Gastroesophageal sphincter (tissue), 4 donors: ENCODE measurements at regions not wholly inside any gene's neighbourhood (a gene's known extent, or its start where the extent isn't known, plus 50 kb on each side); places are given as distances from the start of the nearest gene placed in this dataset.
"Not testable (repeated sequence)": the region's sequence is repeated elsewhere in the genome, so short reads cannot be mapped to it uniquely, and the experiment has no call there.

Source experiments
- ATAC-seq: fragments of 150-250 bp; one replicate; pipeline ENCODE4 v1.9.1; 2016; ENCODE audit warnings: mild to moderate bottlenecking, moderate library complexity
- H3K27ac ChIP-seq, 4 donors: fragments of 200-600 bp; sonication (generic) in 3 of 4; 1 replicate in 3 of 4; 2 replicates in 1 of 4; pipeline ENCODE4 v1.5.1; 2016 to 2019
- H3K27me3 ChIP-seq: fragments of 200-600 bp; sonication (generic); one replicate; pipeline ENCODE4 v1.5.1; 2019
- H3K36me3 ChIP-seq, 2 donors: fragments of 200-600 bp; sonication (generic); one replicate each; pipeline ENCODE4 v1.5.1; 2019; ENCODE audit warnings: control low read depth in 1 of 2
- H3K4me1 ChIP-seq, 3 donors: fragments of 200-600 bp; sonication (generic); 1 replicate in 2 of 3; 2 replicates in 1 of 3; pipeline ENCODE4 v1.5.1; 2016 to 2019; ENCODE audit warnings: control low read depth in 2 of 3
- H3K4me3 ChIP-seq, 2 donors: fragments of 200-600 bp; sonication (generic); one replicate each; pipeline ENCODE4 v1.5.1; 2019; ENCODE audit warnings: mild to moderate bottlenecking in 1 of 2, moderate library complexity in 1 of 2
- H3K9me3 ChIP-seq, 3 donors: fragments of 200-600 bp; sonication (generic); one replicate each; pipeline ENCODE4 v1.5.1; 2017 to 2019; ENCODE audit warnings: control low read depth in 2 of 3
- CTCF ChIP-seq, 4 experiments: fragments of 200-600 bp in 2 of 4; fragments of 450-650 bp in 2 of 4; sonication (generic) in 1 of 4; IDR thresholded peaks; one replicate each; pipeline ENCODE4 v1.5.1; 2017 to 2019; ENCODE audit warnings: antibody characterized with exemption in 4 of 4, mild to moderate bottlenecking in 2 of 4, moderate library complexity in 2 of 4
- EP300 ChIP-seq: sonication (generic); formaldehyde crosslinking; IDR thresholded peaks from one replicate; pipeline ENCODE4 v1.6.1; 2017; ENCODE audit warnings: antibody characterized with exemption, mild to moderate bottlenecking
- POLR2A ChIP-seq, 2 donors: fragments of 450-650 bp; IDR thresholded peaks; one replicate each; pipeline ENCODE4 v1.6.1; 2017; ENCODE audit warnings: antibody characterized with exemption in 2 of 2, mild to moderate bottlenecking in 2 of 2, moderate library complexity in 1 of 2
- POLR2AphosphoS5 ChIP-seq: sonication (generic); formaldehyde crosslinking; IDR thresholded peaks from one replicate; pipeline ENCODE4 v1.6.1; 2017; ENCODE audit warnings: antibody characterized with exemption
- WGBS, 2 donors: methylation state at CpG; one replicate each; pipeline ENCODE4 v1.1.5; 2018; ENCODE audit warnings: low coverage in 1 of 2; 5-methylcytosine and 5-hydroxymethylcytosine counted together

- H3K27ac ChIP-seq, result no peak overlapping the region
- ATAC-seq, result no peak
- TF ChIP-seq CTCF (IDR thresholded peaks at IDR 0.05) (no peak), EP300 (no peak), POLR2AphosphoS5 (no peak), POLR2A (IDR thresholded peaks at IDR 0.05) (no peak)
- H3K36me3 ChIP-seq, result no peaks in the 10 kb centered on the region
- H3K4me1 ChIP-seq, result no peaks in the 10 kb centered on the region
- no peaks in the 10 kb centered on the region for H3K9me3 ChIP-seq
- no peaks in the 10 kb centered on the region for H3K27me3 ChIP-seq
- H3K4me3 ChIP-seq, result no peak overlapping the region
These were observed 311.5 kb downstream of the REEP3 start for GRCh38 chr10:63832686-63833085.

- Histone ChIP-seq H3K4me3 (no peak overlapping the region), H3K27ac (no peak overlapping the region), H3K36me3 (no peaks in the 10 kb centered on the region), H3K27me3 (no peaks in the 10 kb centered on the region), H3K9me3 (no peaks in the 10 kb centered on the region), H3K4me1 (no peaks in the 10 kb centered on the region)
- ATAC-seq, result no peak
- 47 to 55% methylated on average over 3 to 5 of the region's 5 CpGs for WGBS, 2 donors
- no peak for TF ChIP-seq CTCF (IDR thresholded peaks at IDR 0.05)
- TF ChIP-seq POLR2A (IDR thresholded peaks at IDR 0.05), result no peak
- no peak for TF ChIP-seq EP300
- TF ChIP-seq POLR2AphosphoS5, result no peak
These were observed 312.3 kb downstream of the REEP3 start for GRCh38 chr10:63833411-63834060.

- H3K27me3 ChIP-seq, result peaks cover 8% of the 10 kb centered on the region
- no peaks in the 10 kb centered on the region for H3K9me3 ChIP-seq
- H3K4me3 ChIP-seq, result no peak overlapping the region
- H3K4me1 ChIP-seq, result no peaks in the 10 kb centered on the region
- WGBS, 2 donors, result 89 to 93% methylated on average over 3 to 4 of the region's 4 CpGs
- TF ChIP-seq CTCF (IDR thresholded peaks at IDR 0.05) (no peak), POLR2AphosphoS5 (no peak), POLR2A (IDR thresholded peaks at IDR 0.05) (no peak), EP300 (no peak)
- no peaks in the 10 kb centered on the region for H3K36me3 ChIP-seq
- no peak for ATAC-seq
- no peak overlapping the region for H3K27ac ChIP-seq
These were observed 315.7 kb downstream of the REEP3 start for GRCh38 chr10:63836666-63837442.

GRCh38 chr10:63841761-63842160, 320.6 kb downstream of the REEP3 start:
- TF ChIP-seq CTCF (IDR thresholded peaks at IDR 0.05) (no peak), POLR2AphosphoS5 (no peak), EP300 (no peak), POLR2A (IDR thresholded peaks at IDR 0.05) (no peak)
- H3K27me3 ChIP-seq, result peaks cover 8% of the 10 kb centered on the region
- no peak for ATAC-seq
- H3K36me3 ChIP-seq, result no peaks in the 10 kb centered on the region
- no peak overlapping the region for H3K27ac ChIP-seq
- H3K9me3 ChIP-seq, result no peaks in the 10 kb centered on the region
- 84 to 90% methylated on average over 4 to 5 of the region's 5 CpGs for WGBS, 2 donors
- H3K4me3 ChIP-seq, result no peak overlapping the region
- no peaks in the 10 kb centered on the region for H3K4me1 ChIP-seq

- H3K27ac ChIP-seq, result no peak overlapping the region
- TF ChIP-seq EP300, result no peak
- no peak for TF ChIP-seq CTCF (IDR thresholded peaks at IDR 0.05)
- no peak for TF ChIP-seq POLR2A (IDR thresholded peaks at IDR 0.05)
- no peak for TF ChIP-seq POLR2AphosphoS5
- no peak overlapping the region for H3K4me3 ChIP-seq
- H3K9me3 ChIP-seq, result no peaks in the 10 kb centered on the region
- H3K36me3 ChIP-seq, result no peaks in the 10 kb centered on the region
- 86% methylated on average over 2 of the region's 2 CpGs; no CpG with 5 or more reads in 1 of the 2 donors for WGBS, 2 donors
- no peaks in the 10 kb centered on the region for H3K4me1 ChIP-seq
- no peak for ATAC-seq
- H3K27me3 ChIP-seq, result peaks cover 8% of the 10 kb centered on the region
These were observed 321.9 kb downstream of the REEP3 start for GRCh38 chr10:63843107-63843506.

GRCh38 chr10:63848871-63849270, 327.7 kb downstream of the REEP3 start:
- not testable (repeated sequence) for H3K27ac ChIP-seq, H3K36me3 ChIP-seq, H3K9me3 ChIP-seq, H3K27me3 ChIP-seq, ATAC-seq, H3K4me1 ChIP-seq, H3K4me3 ChIP-seq
- WGBS, 2 donors, result 32 to 79% methylated on average over 3 of the region's 3 CpGs
